Hepatocyte (in vitro differentiated cells): ENCODE measurements at regions not wholly inside any gene's neighbourhood (a gene's known extent, or its start where the extent isn't known, plus 50 kb on each side); places are given as distances from the start of the nearest gene placed in this dataset.

Source experiments
- EZH2 ChIP-seq: fragments of 200-600 bp; sonication (generic); IDR thresholded peaks from 2 replicates; pipeline ENCODE4 v1.6.1; 2016; ENCODE audit warnings: antibody characterized with exemption, mild to moderate bottlenecking, borderline replicate concordance
- EZH2phosphoT487 ChIP-seq: fragments of 200-600 bp; sonication (generic); IDR thresholded peaks from one replicate; pipeline ENCODE4 v1.6.1; 2018; ENCODE audit warnings: antibody characterized with exemption, mild to moderate bottlenecking, low read depth, moderate library complexity; ENCODE audit not compliant: unreplicated experiment, severe bottlenecking
- TF ChIP-seq, protein P1 (sequence below): fragments of 200-600 bp; sonication (generic); IDR thresholded peaks from 2 replicates; pipeline ENCODE4 v1.5.1; 2016; ENCODE audit warnings: antibody characterized with exemption, mild to moderate bottlenecking; ENCODE audit not compliant: poor library complexity

DNA sequence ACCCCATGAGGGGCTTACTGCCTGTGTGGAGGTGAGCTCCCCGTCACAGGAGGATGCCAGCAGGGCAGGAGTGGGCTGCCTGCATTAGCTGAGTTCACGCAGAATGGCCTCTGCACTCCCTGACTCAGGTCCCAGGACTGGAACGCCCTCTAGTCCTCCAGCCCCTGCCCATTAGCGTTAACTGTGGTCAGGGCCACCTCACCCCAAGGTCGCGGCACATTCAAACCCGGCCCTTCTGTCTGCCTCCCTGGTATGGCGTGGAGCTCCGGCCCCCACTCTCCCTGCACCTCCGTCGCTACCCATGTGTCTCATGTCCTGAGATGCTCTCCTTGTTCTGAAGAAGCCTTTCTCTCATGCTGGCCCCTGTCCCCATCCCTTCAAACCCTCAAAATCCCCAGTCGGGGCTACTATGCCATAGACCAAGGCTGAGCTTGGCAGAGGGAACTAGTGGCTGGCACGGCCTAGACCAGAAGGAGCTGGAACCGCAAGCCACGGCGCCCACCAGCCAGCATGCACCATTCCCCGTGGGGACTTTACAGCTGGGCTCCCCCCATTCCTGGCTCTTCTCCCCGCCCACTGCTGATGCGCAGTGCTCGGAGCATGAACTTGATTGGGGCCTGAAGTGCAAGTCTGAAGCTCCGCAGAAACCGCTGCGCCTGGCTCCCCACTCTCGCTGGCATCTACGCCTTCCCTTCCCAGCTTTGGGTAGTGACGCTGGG is 79.5 kb upstream of the RTL6 start:
- no peak for TF ChIP-seq EZH2phosphoT487
- TF ChIP-seq, protein P1, sequence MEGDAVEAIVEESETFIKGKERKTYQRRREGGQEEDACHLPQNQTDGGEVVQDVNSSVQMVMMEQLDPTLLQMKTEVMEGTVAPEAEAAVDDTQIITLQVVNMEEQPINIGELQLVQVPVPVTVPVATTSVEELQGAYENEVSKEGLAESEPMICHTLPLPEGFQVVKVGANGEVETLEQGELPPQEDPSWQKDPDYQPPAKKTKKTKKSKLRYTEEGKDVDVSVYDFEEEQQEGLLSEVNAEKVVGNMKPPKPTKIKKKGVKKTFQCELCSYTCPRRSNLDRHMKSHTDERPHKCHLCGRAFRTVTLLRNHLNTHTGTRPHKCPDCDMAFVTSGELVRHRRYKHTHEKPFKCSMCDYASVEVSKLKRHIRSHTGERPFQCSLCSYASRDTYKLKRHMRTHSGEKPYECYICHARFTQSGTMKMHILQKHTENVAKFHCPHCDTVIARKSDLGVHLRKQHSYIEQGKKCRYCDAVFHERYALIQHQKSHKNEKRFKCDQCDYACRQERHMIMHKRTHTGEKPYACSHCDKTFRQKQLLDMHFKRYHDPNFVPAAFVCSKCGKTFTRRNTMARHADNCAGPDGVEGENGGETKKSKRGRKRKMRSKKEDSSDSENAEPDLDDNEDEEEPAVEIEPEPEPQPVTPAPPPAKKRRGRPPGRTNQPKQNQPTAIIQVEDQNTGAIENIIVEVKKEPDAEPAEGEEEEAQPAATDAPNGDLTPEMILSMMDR: no peak
- no peak for TF ChIP-seq EZH2
